ENCODE measurements at regions not wholly inside any gene's neighbourhood (a gene's known extent, or its start where the extent isn't known, plus 50 kb on each side); places are given as distances from the start of the nearest gene placed in this dataset.
A peak's percentile ranks its signal among the peaks of the same experiment; 100 is the strongest.

- TF ChIP-seq ZNF425 (CRISPR knock-in tag; conservative IDR thresholded peaks at IDR 0.05), result no peak
- TF ChIP-seq GTF2I (CRISPR knock-in tag; conservative IDR thresholded peaks at IDR 0.05), result no peak
- no peak for TF ChIP-seq USF2 (CRISPR knock-in tag; IDR thresholded peaks at IDR 0.05)
- no peak for TF ChIP-seq MLX (CRISPR knock-in tag; IDR thresholded peaks at IDR 0.05)
- TF ChIP-seq RELA (CRISPR knock-in tag; IDR thresholded peaks at IDR 0.05; ENCODE audit: borderline replicate concordance), result no peak
- no peak for TF ChIP-seq AR (CRISPR knock-in tag; IDR thresholded peaks at IDR 0.05)
These were observed 1133.3 kb downstream of the SORCS3 start (continued) for GRCh38 chr10:105774351-105774750.

GRCh38 chr10:105770524-105771212, 1129.6 kb downstream of the SORCS3 start:
- Mint-ChIP-seq H3K27me3 (ENCODE audit: low read depth) (no peaks in the 10 kb centered on the region), H3K9me3 (no peaks in the 10 kb centered on the region), H3K27ac (no peak overlapping the region), H3K4me1 (no peaks in the 10 kb centered on the region), H3K4me3 (no peak overlapping the region), H3K36me3 (no peaks in the 10 kb centered on the region)
- no peak for TF ChIP-seq ZNF423 (CRISPR knock-in tag; IDR thresholded peaks at IDR 0.05)
- CTCF ChIA-PET, result no interaction called here
- peak; percentile 62; the same call in 1 of the 2 replicates for ATAC-seq
- no peak for DNase-seq (ENCODE audit: low spot score)
- POLR2A ChIA-PET, result no interaction called here

- CTCF ChIA-PET, result no interaction called here
- no peak for ATAC-seq
These were observed 1128.4 kb downstream of the SORCS3 start for GRCh38 chr10:105769248-105770184.

More at GRCh38 chr10:105769248-105770184, 1128.4 kb downstream of the SORCS3 start:
- no peak overlapping the region for H3K27ac Mint-ChIP-seq
- H3K9me3 Mint-ChIP-seq, result peaks cover 4% of the 10 kb centered on the region; the same call in 1 of the 2 replicates
- H3K4me1 Mint-ChIP-seq, result no peaks in the 10 kb centered on the region
- DNase-seq (ENCODE audit: low spot score), result no peak
- TF ChIP-seq ZNF219 (CRISPR knock-in tag; IDR thresholded peaks at IDR 0.05; ENCODE audit: borderline replicate concordance), result no peak
- TF ChIP-seq FOXP4 (CRISPR knock-in tag; IDR thresholded peaks at IDR 0.05), result no peak
- TF ChIP-seq E2F1 (CRISPR knock-in tag; IDR thresholded peaks at IDR 0.05), result no peak
- no peak for TF ChIP-seq CREB1 (CRISPR knock-in tag; IDR thresholded peaks at IDR 0.05)
- no peak for TF ChIP-seq ATF6 (CRISPR knock-in tag; IDR thresholded peaks at IDR 0.05)
- no peak for TF ChIP-seq ATF2 (CRISPR knock-in tag; IDR thresholded peaks at IDR 0.05; ENCODE audit: borderline replicate concordance, low read depth)
- no peak for TF ChIP-seq HMGA2 (CRISPR knock-in tag; IDR thresholded peaks at IDR 0.05)
- no peaks in the 10 kb centered on the region for H3K36me3 Mint-ChIP-seq
- H3K4me3 Mint-ChIP-seq, result no peak overlapping the region
- no peaks in the 10 kb centered on the region for H3K27me3 Mint-ChIP-seq (ENCODE audit: low read depth)
- POLR2A ChIA-PET, result no interaction called here
